CD8-positive, alpha-beta memory T cell (primary cell): ENCODE measurements at regions not wholly inside any gene's neighbourhood (a gene's known extent, or its start where the extent isn't known, plus 50 kb on each side); places are given as distances from the start of the nearest gene placed in this dataset.
"Not testable (repeated sequence)": the region's sequence is repeated elsewhere in the genome, so short reads cannot be mapped to it uniquely, and the experiment has no call there.

Experiments used
- CTCF ChIA-PET: fragments of 350-600 bp; sonication (Branson Sonifier 250); formaldehyde crosslinking; loops from one replicate; lab custom pipeline; 2021; ENCODE audit warnings: antibody characterized with exemption; lab: Charles Lee
- POLR2A ChIA-PET: fragments of 350-600 bp; sonication (Branson Sonifier 250); formaldehyde crosslinking; loops from one replicate; lab custom pipeline; 2021; ENCODE audit warnings: antibody characterized with exemption; lab: Charles Lee
- DNase-seq, 5 donors: peaks; one replicate each; pipeline versions ENCODE4 v3.0.0 to v3.0.0-alpha.2; 2020 to 2022; ENCODE audit warnings: mixed read lengths in 1 of 5
- H3K27ac ChIP-seq: one replicate; pipeline ENCODE4 v1.7.0; 2013; ENCODE audit warnings: low read depth, mild to moderate bottlenecking, low read length, moderate library complexity
- H3K27me3 ChIP-seq: 2 replicates; pipeline ENCODE4 v1.7.0; 2013; ENCODE audit warnings: low read length, mild to moderate bottlenecking; ENCODE audit not compliant: insufficient read depth, poor library complexity, severe bottlenecking
- H3K36me3 ChIP-seq: 2 replicates; pipeline ENCODE4 v1.7.0; 2013; ENCODE audit warnings: mild to moderate bottlenecking, low read length, moderate library complexity; ENCODE audit not compliant: insufficient read depth
- H3K4me1 ChIP-seq: 2 replicates; pipeline ENCODE4 v1.7.0; 2013; ENCODE audit warnings: mild to moderate bottlenecking, low read length, moderate library complexity; ENCODE audit not compliant: insufficient read depth
- H3K4me3 ChIP-seq: 2 replicates; pipeline ENCODE4 v1.7.0; 2013; ENCODE audit warnings: mild to moderate bottlenecking, low read length
- H3K9me3 ChIP-seq: 2 replicates; pipeline ENCODE4 v1.7.0; 2013; ENCODE audit warnings: mild to moderate bottlenecking, low read length
- H3K27ac Mint-ChIP-seq, 8 donors: one replicate each; pipeline ENCODE4 v1.8.0; 2020 to 2021; ENCODE audit warnings: mixed read lengths in 8 of 8, mild to moderate bottlenecking in 6 of 8, inconsistent platforms in 3 of 8, moderate library complexity in 3 of 8
- H3K27me3 Mint-ChIP-seq, 2 donors: one replicate each; pipeline ENCODE4 v1.8.0; 2020 to 2021; ENCODE audit warnings: mixed read lengths in 2 of 2, mild to moderate bottlenecking in 1 of 2, moderate library complexity in 1 of 2
- H3K36me3 Mint-ChIP-seq, 3 donors: one replicate each; pipeline ENCODE4 v1.8.0; 2020 to 2021; ENCODE audit warnings: mixed read lengths in 3 of 3, inconsistent platforms in 1 of 3, mild to moderate bottlenecking in 1 of 3
- H3K4me1 Mint-ChIP-seq, 3 donors: one replicate each; pipeline ENCODE4 v1.8.0; 2020 to 2021; ENCODE audit warnings: mixed read lengths in 3 of 3, inconsistent platforms in 1 of 3, mild to moderate bottlenecking in 1 of 3
- H3K4me3 Mint-ChIP-seq, 7 donors: one replicate each; pipeline ENCODE4 v1.8.0; 2020 to 2021; ENCODE audit warnings: mixed read lengths in 7 of 7, mild to moderate bottlenecking in 6 of 7, moderate library complexity in 4 of 7, inconsistent platforms in 2 of 7
- H3K9me3 Mint-ChIP-seq, 5 donors: one replicate each; pipeline ENCODE4 v1.8.0; 2020 to 2022; ENCODE audit warnings: mixed read lengths in 5 of 5, mild to moderate bottlenecking in 3 of 5, moderate library complexity in 2 of 5, inconsistent platforms in 1 of 5

DNA sequence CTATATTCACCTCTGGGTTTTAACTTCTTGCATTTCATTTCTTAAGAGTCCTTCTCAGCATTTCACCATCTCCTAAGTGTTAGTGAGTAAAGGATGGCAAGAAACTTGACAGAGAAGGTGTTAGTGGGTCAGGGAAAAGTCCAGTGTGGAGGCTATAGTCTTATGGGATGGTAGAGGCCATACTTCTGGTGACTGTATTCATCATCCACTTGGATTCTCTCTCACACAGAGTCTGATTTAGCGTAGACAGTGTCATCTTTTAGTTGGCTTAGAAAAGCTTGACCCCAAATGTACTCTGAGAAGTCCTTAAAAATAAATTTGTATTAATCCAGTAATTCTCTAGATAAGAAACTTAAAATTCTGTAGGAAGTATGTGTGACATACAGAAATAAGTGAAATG lies 232.4 kb upstream of the FBXO33 start:
- Histone ChIP-seq H3K36me3 (no peaks in the 10 kb centered on the region), H3K4me3 (no peak overlapping the region), H3K9me3 (no peaks in the 10 kb centered on the region), H3K4me1 (peaks cover 14% of the 10 kb centered on the region), H3K27me3 (no peaks in the 10 kb centered on the region), H3K27ac (no peak overlapping the region)
- POLR2A ChIA-PET = no interaction called here
- peaks cover 8 to 30% (median 18%) of the 10 kb centered on the region in 5 donors for H3K9me3 Mint-ChIP-seq
- H3K36me3 Mint-ChIP-seq = no peaks in the 10 kb centered on the region
- no peak overlapping the region for H3K4me3 Mint-ChIP-seq
- H3K27me3 Mint-ChIP-seq = no peaks in the 10 kb centered on the region
- CTCF ChIA-PET = no interaction called here
- H3K4me1 Mint-ChIP-seq = peaks cover 0 to 10% (median 7%) of the 10 kb centered on the region in 3 donors
- H3K27ac Mint-ChIP-seq = peak overlapping the region in 1 of 8 donors; percentile 43
- DNase-seq = no peak

DNA sequence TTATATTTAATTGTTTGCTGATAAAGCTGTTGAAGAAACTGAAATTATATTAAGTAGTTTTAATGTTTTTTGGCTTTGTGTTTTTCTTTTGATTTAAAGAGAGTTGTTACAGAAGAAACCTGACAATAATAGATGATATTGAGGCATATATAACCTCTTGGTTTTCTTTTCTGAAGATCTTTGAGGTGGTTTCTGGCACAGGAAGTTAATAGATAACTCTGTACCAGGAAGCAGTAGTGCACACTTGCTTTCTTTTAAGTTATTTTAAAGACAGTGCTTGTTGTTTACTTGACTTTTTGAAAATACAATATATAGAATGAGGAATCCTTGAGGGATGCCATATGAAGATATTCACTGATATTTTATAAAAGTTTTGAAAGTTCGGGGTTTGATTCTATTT lies 209.0 kb upstream of the FBXO33 start:
- no peaks in the 10 kb centered on the region for H3K36me3 ChIP-seq
- CTCF ChIA-PET = no interaction called here
- peaks cover 0 to 10% (median 4%) of the 10 kb centered on the region in 3 donors for H3K4me1 Mint-ChIP-seq
- H3K4me3 ChIP-seq = peak overlapping the region; percentile 21
- H3K27ac ChIP-seq = no peak overlapping the region
- peak overlapping the region; percentile 9 to 59 (median 44) for H3K4me3 Mint-ChIP-seq
- peaks cover 18 to 53% (median 34%) of the 10 kb centered on the region in 5 donors for H3K9me3 Mint-ChIP-seq
- POLR2A ChIA-PET = no interaction called here
- peak overlapping the region in 3 of 8 donors; percentile 17 to 58 (median 31) for H3K27ac Mint-ChIP-seq
- H3K27me3 Mint-ChIP-seq = no peaks in the 10 kb centered on the region
- peaks cover 0 to 3% (median 3%) of the 10 kb centered on the region in 3 donors for H3K36me3 Mint-ChIP-seq
- peaks cover 25% of the 10 kb centered on the region for H3K4me1 ChIP-seq
- DNase-seq = peak in 2 of 5 donors; percentile 5 to 25
- H3K9me3 ChIP-seq = no peaks in the 10 kb centered on the region
- H3K27me3 ChIP-seq = no peaks in the 10 kb centered on the region

- POLR2A ChIA-PET, H3K4me3 Mint-ChIP-seq, H3K27ac ChIP-seq, H3K36me3 Mint-ChIP-seq, H3K27me3 Mint-ChIP-seq, H3K4me3 ChIP-seq, H3K27ac Mint-ChIP-seq, H3K27me3 ChIP-seq, H3K36me3 ChIP-seq, CTCF ChIA-PET, DNase-seq, H3K9me3 ChIP-seq: not testable (repeated sequence)
- Mint-ChIP-seq H3K4me1 (peaks cover 0 to 10% (median 4%) of the 10 kb centered on the region in 3 donors), H3K9me3 (peaks cover 12 to 46% (median 36%) of the 10 kb centered on the region in 5 donors)
- H3K4me1 ChIP-seq = peaks cover 25% of the 10 kb centered on the region
Observed at GRCh38 chr14:39639009-39639408, 206.8 kb upstream of the FBXO33 start.

GRCh38 chr14:39628087-39628486 lies 195.9 kb upstream of the FBXO33 start:
- H3K4me3 ChIP-seq = no peak overlapping the region
- Mint-ChIP-seq H3K4me1 (peaks cover 3 to 11% (median 4%) of the 10 kb centered on the region in 3 donors), H3K27me3 (no peaks in the 10 kb centered on the region), H3K27ac (no peak overlapping the region), H3K36me3 (peaks cover 0 to 5% (median 0%) of the 10 kb centered on the region in 3 donors), H3K4me3 (no peak overlapping the region), H3K9me3 (peaks cover 10 to 60% (median 32%) of the 10 kb centered on the region in 5 donors)
- H3K27me3 ChIP-seq = no peaks in the 10 kb centered on the region
- peaks cover 7% of the 10 kb centered on the region for H3K4me1 ChIP-seq
- H3K36me3 ChIP-seq = no peaks in the 10 kb centered on the region
- CTCF ChIA-PET = no interaction called here
- H3K27ac ChIP-seq = no peak overlapping the region
- no peaks in the 10 kb centered on the region for H3K9me3 ChIP-seq
- POLR2A ChIA-PET = no interaction called here
- peak in 1 of 5 donors; percentile 2 for DNase-seq

- Mint-ChIP-seq H3K9me3 (peaks cover 10 to 69% (median 32%) of the 10 kb centered on the region in 5 donors), H3K27me3 (no peaks in the 10 kb centered on the region), H3K4me1 (peaks cover 3 to 11% (median 4%) of the 10 kb centered on the region in 3 donors), H3K36me3 (peaks cover 0 to 5% (median 0%) of the 10 kb centered on the region in 3 donors), H3K4me3 (no peak overlapping the region), H3K27ac (no peak overlapping the region)
- H3K36me3 ChIP-seq = no peaks in the 10 kb centered on the region
- ChIA-PET CTCF (no interaction called here), POLR2A (no interaction called here)
- no peaks in the 10 kb centered on the region for H3K27me3 ChIP-seq
- DNase-seq = no peak
- H3K27ac ChIP-seq = no peak overlapping the region
- H3K9me3 ChIP-seq = no peaks in the 10 kb centered on the region
- peaks cover 7% of the 10 kb centered on the region for H3K4me1 ChIP-seq
- H3K4me3 ChIP-seq = no peak overlapping the region
Observed at GRCh38 chr14:39626589-39627576, 194.7 kb upstream of the FBXO33 start.

DNA sequence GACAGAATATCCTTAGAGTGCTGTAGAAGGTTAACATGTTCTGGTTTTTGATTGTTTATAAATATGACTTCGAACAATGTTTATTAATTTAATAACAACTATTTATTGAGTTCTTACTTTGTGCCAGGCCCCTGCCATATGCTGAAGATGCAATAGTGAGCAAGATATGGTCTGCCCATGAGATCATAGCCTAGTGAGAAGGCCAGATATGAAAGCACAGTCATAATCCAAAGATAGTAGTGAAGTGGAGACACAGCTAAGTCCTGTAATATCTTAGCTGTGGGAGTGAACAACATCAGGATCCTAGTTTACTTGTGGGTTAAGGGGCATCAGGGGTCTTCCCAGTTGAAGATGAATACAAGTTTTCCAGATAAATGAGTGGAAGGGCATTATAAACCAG lies 189.4 kb upstream of the FBXO33 start:
- no peak overlapping the region for H3K4me3 ChIP-seq
- Mint-ChIP-seq H3K27me3 (no peaks in the 10 kb centered on the region), H3K4me1 (no peaks in the 10 kb centered on the region), H3K36me3 (peaks cover 0 to 9% (median 0%) of the 10 kb centered on the region in 3 donors), H3K9me3 (peaks cover 14 to 70% (median 50%) of the 10 kb centered on the region in 5 donors), H3K4me3 (no peak overlapping the region), H3K27ac (no peak overlapping the region)
- H3K27me3 ChIP-seq = no peaks in the 10 kb centered on the region
- no peaks in the 10 kb centered on the region for H3K9me3 ChIP-seq
- H3K36me3 ChIP-seq = no peaks in the 10 kb centered on the region
- no peak overlapping the region for H3K27ac ChIP-seq
- no peaks in the 10 kb centered on the region for H3K4me1 ChIP-seq
- ChIA-PET CTCF (no interaction called here), POLR2A (no interaction called here)
- DNase-seq = no peak

DNA sequence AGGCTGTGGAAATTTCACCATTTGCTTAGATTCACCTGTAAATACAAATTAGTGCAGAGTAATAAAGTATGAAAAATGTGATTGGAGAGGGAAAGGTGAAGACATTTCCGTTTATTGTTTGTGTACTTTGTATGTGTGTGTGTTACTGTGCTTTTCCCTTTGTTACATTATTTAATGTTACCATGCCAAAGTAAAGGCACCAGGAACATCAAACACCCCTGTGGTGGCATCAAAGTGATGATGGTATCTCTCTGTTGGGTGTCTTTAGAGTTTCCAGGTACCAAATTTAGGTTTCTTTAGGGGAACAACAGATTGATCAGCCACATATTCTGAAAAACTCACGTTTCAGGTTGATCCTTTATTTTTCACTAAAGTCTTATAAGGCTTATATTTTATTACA lies 189.0 kb upstream of the FBXO33 start:
- H3K4me1 ChIP-seq = no peaks in the 10 kb centered on the region
- Mint-ChIP-seq H3K4me3 (no peak overlapping the region), H3K4me1 (no peaks in the 10 kb centered on the region), H3K36me3 (peaks cover 0 to 9% (median 0%) of the 10 kb centered on the region in 3 donors), H3K9me3 (peaks cover 14 to 70% (median 50%) of the 10 kb centered on the region in 5 donors), H3K27me3 (no peaks in the 10 kb centered on the region), H3K27ac (no peak overlapping the region)
- no peaks in the 10 kb centered on the region for H3K9me3 ChIP-seq
- ChIA-PET POLR2A (no interaction called here), CTCF (no interaction called here)
- H3K4me3 ChIP-seq = no peak overlapping the region
- no peaks in the 10 kb centered on the region for H3K36me3 ChIP-seq
- no peak for DNase-seq
- no peak overlapping the region for H3K27ac ChIP-seq
- H3K27me3 ChIP-seq = no peaks in the 10 kb centered on the region

DNA sequence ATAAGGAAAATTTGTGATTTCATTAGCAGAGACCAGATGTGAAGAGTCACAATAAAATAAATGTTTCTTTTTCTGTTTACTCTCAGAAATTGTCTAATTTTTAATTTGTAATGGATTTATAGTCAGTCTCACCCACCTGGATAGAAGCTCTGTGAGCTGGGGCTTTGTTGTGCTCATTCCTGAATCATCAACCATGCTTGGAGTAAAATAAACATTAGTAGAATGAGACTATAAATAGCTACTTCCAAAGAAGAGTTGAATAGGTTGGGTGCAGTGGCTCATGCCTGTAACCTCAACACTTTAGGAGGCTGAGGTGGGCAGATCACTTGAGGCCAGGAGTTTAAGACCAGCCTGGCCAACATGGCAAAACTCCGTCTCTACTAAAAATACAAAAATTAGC lies 185.3 kb upstream of the FBXO33 start:
- Histone ChIP-seq H3K4me3 (no peak overlapping the region), H3K4me1 (no peaks in the 10 kb centered on the region), H3K27me3 (no peaks in the 10 kb centered on the region), H3K9me3 (no peaks in the 10 kb centered on the region), H3K27ac (no peak overlapping the region), H3K36me3 (no peaks in the 10 kb centered on the region)
- Mint-ChIP-seq H3K9me3 (peaks cover 8 to 48% (median 29%) of the 10 kb centered on the region in 5 donors), H3K4me1 (peaks cover 0 to 9% (median 5%) of the 10 kb centered on the region in 3 donors), H3K4me3 (no peak overlapping the region), H3K27ac (no peak overlapping the region), H3K36me3 (peaks cover 0 to 4% (median 0%) of the 10 kb centered on the region in 3 donors), H3K27me3 (no peaks in the 10 kb centered on the region)
- ChIA-PET CTCF (no interaction called here), POLR2A (no interaction called here)
- DNase-seq = no peak
